Activated CD4-positive, alpha-beta T cell treated with anti-CD3 and anti-CD28 coated beads for 36 hours (primary cell): ENCODE measurements at regions not wholly inside any gene's neighbourhood (a gene's known extent, or its start where the extent isn't known, plus 50 kb on each side); places are given as distances from the start of the nearest gene placed in this dataset.

Experiments used
- ATAC-seq: fragments of 200-7000 bp; cut with Tn5 transposase; one replicate; pipeline ENCODE4 v1.10.0; 2021; ENCODE audit warnings: mild to moderate bottlenecking, moderate library complexity
- CTCF ChIA-PET: fragments of 350-600 bp; sonication (Branson Sonifier 250); formaldehyde crosslinking; loops from one replicate; lab custom pipeline; 2021; ENCODE audit warnings: antibody characterized with exemption; lab: Charles Lee
- POLR2A ChIA-PET: fragments of 350-600 bp; sonication (Branson Sonifier 250); formaldehyde crosslinking; loops from one replicate; lab custom pipeline; 2021; ENCODE audit warnings: antibody characterized with exemption, inconsistent platforms; lab: Charles Lee
- DNase-seq: peaks from one replicate; pipeline ENCODE4 v3.0.0-alpha.2; 2020
- H3K27ac Mint-ChIP-seq: one replicate; pipeline ENCODE4 v1.8.0; 2021; ENCODE audit warnings: mixed read lengths
- H3K27me3 Mint-ChIP-seq: one replicate; pipeline ENCODE4 v1.8.0; 2021; ENCODE audit warnings: mixed read lengths
- H3K36me3 Mint-ChIP-seq: one replicate; pipeline ENCODE4 v1.8.0; 2021; ENCODE audit warnings: low read depth, mixed read lengths
- H3K4me1 Mint-ChIP-seq: one replicate; pipeline ENCODE4 v1.8.0; 2021; ENCODE audit warnings: mixed read lengths
- H3K4me3 Mint-ChIP-seq: one replicate; pipeline ENCODE4 v1.8.0; 2021; ENCODE audit warnings: mild to moderate bottlenecking, moderate library complexity, mixed read lengths
- H3K9me3 Mint-ChIP-seq: one replicate; pipeline ENCODE4 v1.8.0; 2021; ENCODE audit warnings: low read depth, mixed read lengths
- intact Hi-C, 2 experiments: fragments of 100-400 bp; cut with DNase I in 1 of 2; cut with micrococcal nuclease in 1 of 2; formaldehyde crosslinking; loops; one replicate each; pipeline versions ENCODE4 v1.14.2 to v1.15.1; 2022 to 2024; cut with DNase I, micrococcal nuclease

DNA sequence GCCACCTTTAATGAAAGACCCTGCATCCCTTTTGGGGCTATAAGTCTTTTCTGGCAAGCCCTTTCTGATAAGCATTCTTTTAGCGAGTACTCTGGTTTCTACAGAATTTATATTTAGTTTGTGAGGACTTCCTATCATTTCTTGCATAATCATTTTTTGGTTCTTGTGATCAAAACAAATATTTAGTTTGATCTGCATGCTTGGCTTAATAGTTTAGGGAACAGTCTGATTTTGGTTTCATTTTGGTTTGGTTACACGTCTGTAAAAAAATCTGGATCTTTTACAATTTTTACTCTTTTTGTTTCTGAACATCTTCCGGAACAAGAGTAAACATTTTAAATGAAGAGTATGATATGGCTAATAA lies 1074.4 kb downstream of the CDH9 start:
- intact Hi-C loops = no loop called here
- H3K4me1 Mint-ChIP-seq = no peaks in the 10 kb centered on the region
- no peak overlapping the region for H3K4me3 Mint-ChIP-seq
- H3K36me3 Mint-ChIP-seq = no peaks in the 10 kb centered on the region
- peaks cover 22% of the 10 kb centered on the region for H3K9me3 Mint-ChIP-seq
- DNase-seq (no peak), ATAC-seq (no peak)
- H3K27me3 Mint-ChIP-seq = no peaks in the 10 kb centered on the region
- POLR2A ChIA-PET = no interaction called here
- H3K27ac Mint-ChIP-seq = no peak overlapping the region
- CTCF ChIA-PET = no interaction called here

DNA sequence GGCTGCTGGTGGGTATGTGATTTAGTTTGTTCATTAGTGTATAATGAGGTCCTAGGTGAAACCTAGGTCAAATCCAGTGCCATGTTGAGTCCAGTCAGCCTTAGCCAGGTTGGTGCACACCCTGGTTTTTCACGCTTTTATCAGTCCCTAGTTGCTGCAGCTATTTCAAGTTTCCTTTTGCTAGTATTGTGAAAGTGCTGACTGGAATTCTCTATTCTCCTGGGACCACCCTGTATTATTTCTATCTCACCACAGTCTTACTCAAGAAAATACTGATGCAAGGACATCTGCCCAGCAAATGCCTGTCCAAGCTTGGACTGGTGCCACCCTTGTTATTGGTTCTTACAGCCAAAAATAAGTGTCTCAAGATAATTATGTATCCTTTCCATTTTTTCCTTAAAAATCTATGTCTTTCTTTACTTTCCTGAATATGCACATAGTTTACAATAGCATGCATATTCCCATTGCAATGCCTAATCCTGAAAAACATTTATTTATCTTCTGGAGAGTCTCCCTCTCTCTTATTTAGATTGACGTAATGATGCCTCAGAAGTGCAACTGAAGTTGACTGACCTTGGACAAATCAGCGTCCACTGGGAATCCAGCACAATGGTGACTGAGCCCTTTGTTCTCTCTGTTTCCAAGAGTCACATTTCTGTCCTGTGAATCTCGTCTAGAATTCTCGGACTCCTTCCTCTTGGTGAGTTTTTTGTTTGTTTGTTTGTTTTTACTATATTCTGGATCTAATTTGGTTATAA lies 1075.0 kb downstream of the CDH9 start:
- Mint-ChIP-seq H3K4me1 (no peaks in the 10 kb centered on the region), H3K27ac (no peak overlapping the region), H3K9me3 (peaks cover 19% of the 10 kb centered on the region), H3K36me3 (no peaks in the 10 kb centered on the region), H3K4me3 (no peak overlapping the region), H3K27me3 (no peaks in the 10 kb centered on the region)
- ChIA-PET POLR2A (no interaction called here), CTCF (no interaction called here)
- intact Hi-C loops = no loop called here
- DNase-seq (no peak), ATAC-seq (no peak)

DNA sequence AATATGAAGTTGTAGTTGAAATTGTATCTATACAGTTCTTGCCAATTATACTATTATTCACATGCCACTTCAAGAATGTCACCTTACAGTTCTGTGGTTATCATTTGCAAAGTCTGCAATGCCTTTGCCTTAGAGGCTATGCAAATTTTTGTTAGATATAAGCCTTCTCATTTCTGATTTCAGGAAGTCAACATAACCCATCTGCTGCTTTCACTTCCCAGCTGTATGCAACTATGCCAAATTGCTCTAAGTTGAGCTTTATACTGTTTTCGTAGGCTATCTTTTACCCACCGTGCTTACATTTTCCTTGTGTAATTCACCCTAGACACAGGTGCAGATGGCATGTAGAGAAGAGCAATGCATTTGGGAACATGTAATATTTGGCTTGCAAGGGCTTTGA lies 1083.0 kb downstream of the CDH9 start:
- ATAC-seq (no peak), DNase-seq (no peak)
- Mint-ChIP-seq H3K27ac (no peak overlapping the region), H3K4me3 (no peak overlapping the region), H3K36me3 (no peaks in the 10 kb centered on the region), H3K9me3 (peaks cover 11% of the 10 kb centered on the region), H3K27me3 (no peaks in the 10 kb centered on the region), H3K4me1 (no peaks in the 10 kb centered on the region)
- ChIA-PET CTCF (no interaction called here), POLR2A (no interaction called here)
- intact Hi-C loops = no loop called here

DNA sequence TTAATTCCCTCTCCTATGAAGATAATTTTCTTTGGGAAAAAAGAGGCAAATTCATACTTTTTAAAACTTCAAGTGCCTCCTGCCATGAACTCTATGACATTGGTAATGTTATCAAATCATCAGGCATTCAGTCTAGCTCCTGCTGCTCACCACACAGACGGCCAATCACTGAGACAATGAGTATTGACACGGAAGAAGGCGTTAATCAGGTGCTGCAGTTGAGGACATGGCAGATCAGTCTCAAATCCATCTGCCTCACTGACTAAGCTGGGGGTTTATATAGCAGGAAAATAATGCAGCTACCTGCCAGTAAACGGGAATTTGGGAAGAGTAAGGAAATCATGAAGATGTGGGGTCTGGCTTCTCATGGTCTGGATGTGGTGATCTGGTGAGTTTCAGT lies 1087.7 kb downstream of the CDH9 start:
- intact Hi-C loops = no loop called here
- Mint-ChIP-seq H3K4me3 (no peak overlapping the region), H3K9me3 (peaks cover 21% of the 10 kb centered on the region), H3K27me3 (no peaks in the 10 kb centered on the region), H3K27ac (no peak overlapping the region), H3K36me3 (no peaks in the 10 kb centered on the region), H3K4me1 (no peaks in the 10 kb centered on the region)
- ATAC-seq = no peak
- POLR2A ChIA-PET = no interaction called here
- no peak for DNase-seq
- CTCF ChIA-PET = no interaction called here

DNA sequence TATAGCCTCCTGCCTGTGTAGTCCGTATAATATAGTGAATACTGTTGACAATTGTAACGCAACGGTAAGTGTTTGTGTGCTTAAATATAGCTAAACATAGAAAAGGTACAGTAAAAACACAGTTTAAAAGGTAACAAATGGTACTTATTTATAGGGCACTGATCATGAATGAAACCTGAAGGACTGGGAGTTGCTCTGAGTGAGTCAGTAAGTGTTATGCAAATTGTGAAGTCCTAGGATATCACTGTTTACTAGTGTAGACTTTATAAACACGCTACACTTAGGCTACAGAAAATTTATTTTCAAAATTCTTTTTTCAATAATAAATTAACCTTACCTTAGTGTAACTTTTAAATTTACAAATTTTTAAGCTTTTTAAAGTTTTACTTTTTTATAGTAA lies 1090.1 kb downstream of the CDH9 start:
- intact Hi-C loops = no loop called here
- no peaks in the 10 kb centered on the region for H3K27me3 Mint-ChIP-seq
- DNase-seq = no peak

DNA sequence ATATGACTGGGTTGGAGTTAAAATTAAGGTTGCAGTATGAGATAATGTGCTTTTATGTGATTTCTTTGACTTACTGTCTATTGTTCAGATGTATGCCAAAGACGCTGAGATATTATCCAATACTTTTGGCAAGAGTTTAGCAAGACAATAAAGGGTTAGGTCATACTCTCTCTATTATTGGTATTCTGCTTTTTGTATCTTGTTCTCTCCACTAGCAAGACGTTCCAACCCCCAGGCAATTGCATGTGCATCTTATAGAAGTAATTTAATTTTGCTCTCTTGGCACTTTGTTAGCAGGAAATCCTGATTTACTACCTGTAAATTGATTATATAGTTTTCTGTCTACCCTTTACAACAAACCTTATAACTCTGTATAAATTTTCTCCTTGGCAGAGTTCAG lies 1093.6 kb downstream of the CDH9 start:
- Mint-ChIP-seq H3K9me3 (peaks cover 14% of the 10 kb centered on the region), H3K4me3 (no peak overlapping the region), H3K27ac (no peak overlapping the region), H3K4me1 (no peaks in the 10 kb centered on the region), H3K36me3 (no peaks in the 10 kb centered on the region), H3K27me3 (no peaks in the 10 kb centered on the region)
- no peak for DNase-seq
- CTCF ChIA-PET = no interaction called here
- POLR2A ChIA-PET = no interaction called here
- intact Hi-C loops = no loop called here
- ATAC-seq = no peak

More for the DNA sequence above, 1090.1 kb downstream of the CDH9 start:
- no peak for ATAC-seq
- Mint-ChIP-seq H3K4me1 (no peaks in the 10 kb centered on the region), H3K27ac (no peak overlapping the region), H3K36me3 (no peaks in the 10 kb centered on the region), H3K4me3 (no peak overlapping the region), H3K9me3 (peaks cover 23% of the 10 kb centered on the region)
- CTCF ChIA-PET = no interaction called here
- POLR2A ChIA-PET = no interaction called here

DNA sequence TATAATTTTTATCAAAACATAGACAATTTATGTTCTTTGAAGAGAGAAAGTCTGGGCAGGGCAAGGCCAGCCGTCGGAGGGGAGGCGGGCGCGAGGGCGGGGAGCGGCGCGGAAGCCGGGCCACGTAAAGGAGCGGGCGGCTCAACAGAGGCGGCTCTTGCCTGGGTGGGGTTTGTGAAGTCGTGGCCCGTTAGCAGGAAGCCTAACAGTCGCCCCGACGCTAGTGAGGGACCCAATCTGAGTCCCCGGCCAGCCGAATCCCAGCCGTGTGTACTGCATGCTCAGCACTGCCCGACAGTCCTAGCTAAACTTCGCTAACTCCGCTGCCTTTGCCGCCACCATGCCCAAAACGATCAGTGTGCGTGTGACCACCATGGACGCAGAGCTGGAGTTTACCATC lies 1129.2 kb downstream of the CDH9 start:
- H3K9me3 Mint-ChIP-seq = peaks cover 11% of the 10 kb centered on the region
- CTCF ChIA-PET = no interaction called here
- no peaks in the 10 kb centered on the region for H3K4me1 Mint-ChIP-seq
- H3K27me3 Mint-ChIP-seq = no peaks in the 10 kb centered on the region
- H3K4me3 Mint-ChIP-seq = no peak overlapping the region
- no peaks in the 10 kb centered on the region for H3K36me3 Mint-ChIP-seq
- DNase-seq (no peak), ATAC-seq (no peak)
- POLR2A ChIA-PET = no interaction called here
- intact Hi-C loops = no loop called here
- no peak overlapping the region for H3K27ac Mint-ChIP-seq

DNA sequence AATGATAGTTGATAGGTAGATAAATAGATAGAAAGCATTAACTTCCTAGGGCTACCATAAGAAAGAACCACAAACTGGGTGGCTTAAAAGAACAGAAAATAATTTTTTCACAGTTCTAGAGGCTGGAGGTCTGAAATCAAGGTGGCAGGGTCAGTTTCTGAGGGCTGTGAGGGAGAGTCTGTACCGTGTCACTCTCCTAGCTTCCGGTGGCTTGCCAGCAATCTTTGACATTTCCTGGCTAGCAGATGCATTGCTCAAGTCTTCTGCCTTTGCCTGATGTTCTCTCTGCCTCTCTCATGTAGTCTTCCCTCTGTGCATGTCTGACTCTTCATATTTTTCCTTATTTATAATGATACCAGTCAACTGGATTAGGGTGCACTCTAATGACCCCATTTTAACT lies 1132.7 kb downstream of the CDH9 start:
- no peaks in the 10 kb centered on the region for H3K4me1 Mint-ChIP-seq
- no peak overlapping the region for H3K27ac Mint-ChIP-seq
- H3K4me3 Mint-ChIP-seq = no peak overlapping the region
- ChIA-PET CTCF (no interaction called here), POLR2A (no interaction called here)
- DNase-seq (no peak), ATAC-seq (no peak)
- H3K27me3 Mint-ChIP-seq = no peaks in the 10 kb centered on the region
- no peaks in the 10 kb centered on the region for H3K36me3 Mint-ChIP-seq
- H3K9me3 Mint-ChIP-seq = peaks cover 4% of the 10 kb centered on the region
- intact Hi-C loops = no loop called here

DNA sequence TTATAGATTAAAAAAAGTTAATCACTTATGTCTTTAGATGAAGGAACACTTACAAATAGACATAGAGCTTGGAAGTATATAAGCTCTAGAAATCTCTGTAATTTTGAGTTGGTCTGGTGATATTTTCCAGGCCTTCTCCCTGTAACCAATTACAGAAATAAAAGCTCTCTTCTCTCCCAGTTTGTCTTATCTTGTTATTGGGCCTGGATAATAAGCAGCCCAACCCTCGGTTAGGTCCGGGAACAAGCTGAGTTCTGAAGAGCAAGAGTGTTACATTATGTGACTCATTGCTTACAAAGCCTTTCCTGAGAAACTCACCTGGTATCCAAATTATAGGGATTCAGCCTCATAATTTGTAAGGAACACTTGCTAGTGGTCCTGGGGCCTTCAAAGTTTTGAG lies 1146.2 kb downstream of the CDH9 start:
- H3K27ac Mint-ChIP-seq = no peak overlapping the region
- H3K27me3 Mint-ChIP-seq = no peaks in the 10 kb centered on the region
- no peak for ATAC-seq
- intact Hi-C loops = no loop called here
- no peak overlapping the region for H3K4me3 Mint-ChIP-seq
- peaks cover 11% of the 10 kb centered on the region for H3K9me3 Mint-ChIP-seq
- no peaks in the 10 kb centered on the region for H3K4me1 Mint-ChIP-seq
- no peaks in the 10 kb centered on the region for H3K36me3 Mint-ChIP-seq
- DNase-seq = no peak
- ChIA-PET CTCF (no interaction called here), POLR2A (no interaction called here)

DNA sequence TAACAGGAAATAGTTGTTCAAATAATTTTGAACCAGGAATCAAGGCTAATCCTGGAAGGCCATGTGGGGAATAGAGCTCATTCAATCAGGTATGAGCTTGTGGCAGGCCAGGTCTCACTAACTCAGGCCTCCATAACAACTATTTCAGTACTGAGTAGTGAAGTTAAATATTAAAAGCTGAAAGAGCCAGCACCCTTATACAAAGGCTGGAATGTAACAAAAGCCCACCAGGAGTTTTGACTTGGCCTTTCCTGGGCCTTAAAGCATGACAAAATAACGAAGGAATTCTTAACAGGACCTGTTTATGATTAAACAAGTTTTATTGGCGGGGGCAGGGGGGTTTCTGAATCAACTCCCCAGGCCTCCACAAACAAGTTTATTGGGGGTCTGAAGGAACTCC lies 1146.7 kb downstream of the CDH9 start:
- Mint-ChIP-seq H3K27ac (no peak overlapping the region), H3K36me3 (no peaks in the 10 kb centered on the region), H3K4me1 (no peaks in the 10 kb centered on the region), H3K9me3 (peaks cover 11% of the 10 kb centered on the region), H3K4me3 (no peak overlapping the region), H3K27me3 (no peaks in the 10 kb centered on the region)
- DNase-seq (no peak), ATAC-seq (no peak)
- POLR2A ChIA-PET = no interaction called here
- CTCF ChIA-PET = no interaction called here
- intact Hi-C loops = no loop called here

DNA sequence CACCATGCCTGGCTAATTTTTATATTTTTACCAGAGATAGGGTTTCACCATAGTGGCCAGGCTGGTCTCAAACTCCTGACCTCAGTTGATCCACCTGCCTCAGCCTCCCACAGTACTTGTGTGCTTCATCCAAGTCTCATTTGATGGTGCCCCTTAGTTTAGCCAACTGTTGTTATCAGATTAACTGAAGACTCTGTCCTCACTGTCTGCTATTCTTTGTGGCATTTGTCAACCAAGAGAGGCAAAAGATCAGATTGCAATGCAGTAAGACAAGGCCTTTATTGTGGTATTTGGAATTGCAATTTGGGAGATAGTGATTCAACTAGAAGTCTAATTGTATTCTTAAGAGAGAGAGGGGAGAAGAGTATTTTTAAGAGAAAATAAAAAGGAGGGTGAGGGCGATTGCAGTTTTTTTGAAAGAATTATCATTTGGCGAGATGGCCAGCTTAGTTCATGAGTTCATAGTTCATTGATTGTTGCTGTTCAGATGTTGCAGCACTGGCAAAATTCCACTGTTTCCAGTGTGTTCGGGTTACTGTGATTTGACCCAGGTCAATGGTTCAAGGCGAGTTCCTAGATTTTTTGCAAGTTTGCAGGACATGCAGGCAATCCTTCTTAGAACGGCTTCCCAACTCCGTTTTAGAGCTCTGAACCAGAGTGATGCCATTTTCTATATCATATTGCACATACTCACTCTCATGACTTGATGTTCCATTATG lies 1156.9 kb downstream of the CDH9 start:
- DNase-seq (no peak), ATAC-seq (no peak)
- Mint-ChIP-seq H3K9me3 (peaks cover 19% of the 10 kb centered on the region), H3K27me3 (no peaks in the 10 kb centered on the region), H3K36me3 (no peaks in the 10 kb centered on the region), H3K4me1 (no peaks in the 10 kb centered on the region), H3K4me3 (no peak overlapping the region), H3K27ac (no peak overlapping the region)
- POLR2A ChIA-PET = no interaction called here
- intact Hi-C loops = no loop called here
- CTCF ChIA-PET = interaction anchor here (1.0 kb wide), 1 partner anchor 773 kb away, joined by 3 read pairs; no protein-coding TSS in a partner anchor

DNA sequence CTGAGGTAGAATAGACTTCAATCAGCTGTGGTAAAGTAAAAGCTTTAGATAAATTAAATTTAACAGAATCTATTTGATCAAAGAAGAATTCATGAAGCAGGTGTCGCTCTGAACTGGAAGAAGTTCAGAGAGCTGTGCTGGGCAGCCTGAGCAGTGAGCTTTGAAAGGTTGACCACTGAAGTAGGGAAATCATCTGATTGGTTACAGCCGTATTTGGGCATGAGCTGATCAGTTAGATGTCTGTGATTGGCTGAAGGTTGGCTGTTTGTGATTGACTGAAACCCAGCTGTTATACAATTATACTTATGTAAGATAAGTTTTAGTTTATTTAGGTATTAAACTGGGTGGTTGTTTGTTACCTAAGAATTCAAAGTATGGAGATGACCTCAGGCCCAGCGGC lies 1174.6 kb downstream of the CDH9 start:
- ChIA-PET POLR2A (no interaction called here), CTCF (no interaction called here)
- ATAC-seq (no peak), DNase-seq (no peak)
- Mint-ChIP-seq H3K9me3 (peaks cover 20% of the 10 kb centered on the region), H3K36me3 (no peaks in the 10 kb centered on the region), H3K27ac (no peak overlapping the region), H3K27me3 (no peaks in the 10 kb centered on the region), H3K4me1 (no peaks in the 10 kb centered on the region), H3K4me3 (no peak overlapping the region)
- intact Hi-C loops = no loop called here
